MCF 10A (cell line): ENCODE measurements at regions not wholly inside any gene's neighbourhood (a gene's known extent, or its start where the extent isn't known, plus 50 kb on each side); places are given as distances from the start of the nearest gene placed in this dataset.

Experiments
- BruUV-seq: library from RNA; stranded (reverse); fragments of 400-500 nt; replicated peaks from 2 replicates; lab custom pipeline; 2021; lab: Mats Ljungman, UMichigan
- CTCF ChIA-PET: fragments of 300-600 bp; sonication (Branson Sonifier 250); formaldehyde crosslinking; extraction: SDS; loops from one replicate; lab custom pipeline; 2021; ENCODE audit warnings: antibody characterized with exemption, inconsistent platforms; lab: Yijun Ruan, JAX
- POLR2A ChIA-PET: fragments of 300-600, 350-650 bp; sonication (Branson Sonifier 250); formaldehyde crosslinking; extraction: SDS; loops from one replicate; lab custom pipeline; 2020; ENCODE audit warnings: antibody characterized with exemption, inconsistent platforms; lab: Yijun Ruan, JAX
- DNase-seq: peaks from one replicate; pipeline ENCODE4 v3.0.0-alpha.2; 2018; ENCODE audit not compliant: unreplicated experiment
- H3K27ac Mint-ChIP-seq: one replicate; pipeline ENCODE4 v1.8.0; 2022; ENCODE audit warnings: mild to moderate bottlenecking, low read depth, mixed read lengths; ENCODE audit not compliant: unreplicated experiment
- H3K27me3 Mint-ChIP-seq: one replicate; pipeline ENCODE4 v1.8.0; 2022; ENCODE audit warnings: mixed read lengths; ENCODE audit not compliant: insufficient read depth, unreplicated experiment
- H3K36me3 Mint-ChIP-seq: one replicate; pipeline ENCODE4 v1.8.0; 2022; ENCODE audit warnings: mild to moderate bottlenecking, moderate library complexity, mixed read lengths; ENCODE audit not compliant: insufficient read depth, unreplicated experiment
- H3K4me1 Mint-ChIP-seq: one replicate; pipeline ENCODE4 v1.8.0; 2022; ENCODE audit warnings: mixed read lengths; ENCODE audit not compliant: insufficient read depth, unreplicated experiment
- H3K4me3 Mint-ChIP-seq: one replicate; pipeline ENCODE4 v1.8.0; 2022; ENCODE audit warnings: mild to moderate bottlenecking, moderate library complexity, mixed read lengths; ENCODE audit not compliant: unreplicated experiment
- H3K9me3 Mint-ChIP-seq: one replicate; pipeline ENCODE4 v1.8.0; 2022; ENCODE audit warnings: mixed read lengths; ENCODE audit not compliant: unreplicated experiment
- intact Hi-C: fragments of 100-400 bp; cut with micrococcal nuclease; formaldehyde crosslinking; loops from 2 replicates; pipeline ENCODE4 v1.14.1; 2022
- TF ChIP-seq, protein P1 (sequence below): fragments of 200-600 bp; IDR thresholded peaks from one replicate; pipeline ENCODE4 v1.8.0; 2022; ENCODE audit warnings: antibody characterized with exemption, mild to moderate bottlenecking; ENCODE audit not compliant: unreplicated experiment

DNA sequence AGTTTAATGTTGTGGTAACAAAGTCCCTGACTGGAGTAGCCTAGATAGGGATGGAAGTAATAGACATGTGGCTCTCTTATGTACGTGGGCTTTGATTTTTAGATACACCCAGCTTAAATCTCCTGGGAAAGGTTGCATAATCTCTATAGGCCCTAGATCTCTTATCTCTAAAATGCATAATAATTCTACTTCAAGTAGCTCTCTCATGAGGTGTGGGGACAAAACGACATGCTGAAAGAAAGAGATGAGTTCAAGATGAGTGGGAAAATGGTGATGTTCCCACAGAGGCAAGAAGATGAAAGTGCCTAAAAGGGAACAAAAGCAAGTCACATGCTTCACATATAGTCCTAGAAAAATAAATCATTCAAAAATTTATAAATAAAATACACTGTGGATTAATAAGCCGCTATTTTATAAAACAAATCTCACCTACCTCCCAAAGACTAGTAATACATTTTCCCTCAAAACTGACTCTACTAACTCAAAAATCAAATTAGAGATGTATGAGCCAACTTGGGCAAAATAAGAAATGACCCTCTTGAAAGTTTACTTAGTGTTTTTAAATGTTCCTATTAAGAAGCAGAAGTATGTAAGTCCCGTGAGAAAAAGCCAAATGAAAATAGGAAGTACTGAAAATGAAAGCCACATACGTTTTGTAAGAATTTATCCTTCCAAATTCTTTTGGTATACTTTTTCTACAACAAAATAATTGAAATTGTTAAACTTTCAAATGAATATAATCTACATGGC, 148.2 kb upstream of the ITGA4 start:
- Mint-ChIP-seq H3K4me3 (no peak overlapping the region), H3K9me3 (no peaks in the 10 kb centered on the region)

DNA sequence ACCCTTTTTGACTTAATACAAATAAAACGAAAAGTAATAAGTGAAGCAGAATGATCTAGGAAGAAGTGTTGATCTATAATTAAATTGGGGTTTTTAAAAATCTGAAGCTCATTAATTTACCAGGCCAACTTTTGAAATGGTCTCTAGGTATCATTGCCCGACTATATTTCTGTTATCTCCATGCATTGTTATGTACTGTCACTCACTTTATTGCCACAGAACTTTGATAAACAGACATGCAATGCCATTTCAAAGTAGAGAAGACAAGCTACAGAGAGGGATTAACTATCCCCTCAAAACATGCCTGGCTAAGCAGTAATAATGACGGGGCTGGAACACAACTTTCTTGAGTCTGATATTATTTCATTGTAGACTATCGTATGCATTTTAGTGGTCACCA, 147.6 kb upstream of the ITGA4 start:
- no peaks in the 10 kb centered on the region for H3K27me3 Mint-ChIP-seq
- peaks cover 7% of the 10 kb centered on the region for H3K4me1 Mint-ChIP-seq
- no peak for DNase-seq
- TF ChIP-seq, protein P1, sequence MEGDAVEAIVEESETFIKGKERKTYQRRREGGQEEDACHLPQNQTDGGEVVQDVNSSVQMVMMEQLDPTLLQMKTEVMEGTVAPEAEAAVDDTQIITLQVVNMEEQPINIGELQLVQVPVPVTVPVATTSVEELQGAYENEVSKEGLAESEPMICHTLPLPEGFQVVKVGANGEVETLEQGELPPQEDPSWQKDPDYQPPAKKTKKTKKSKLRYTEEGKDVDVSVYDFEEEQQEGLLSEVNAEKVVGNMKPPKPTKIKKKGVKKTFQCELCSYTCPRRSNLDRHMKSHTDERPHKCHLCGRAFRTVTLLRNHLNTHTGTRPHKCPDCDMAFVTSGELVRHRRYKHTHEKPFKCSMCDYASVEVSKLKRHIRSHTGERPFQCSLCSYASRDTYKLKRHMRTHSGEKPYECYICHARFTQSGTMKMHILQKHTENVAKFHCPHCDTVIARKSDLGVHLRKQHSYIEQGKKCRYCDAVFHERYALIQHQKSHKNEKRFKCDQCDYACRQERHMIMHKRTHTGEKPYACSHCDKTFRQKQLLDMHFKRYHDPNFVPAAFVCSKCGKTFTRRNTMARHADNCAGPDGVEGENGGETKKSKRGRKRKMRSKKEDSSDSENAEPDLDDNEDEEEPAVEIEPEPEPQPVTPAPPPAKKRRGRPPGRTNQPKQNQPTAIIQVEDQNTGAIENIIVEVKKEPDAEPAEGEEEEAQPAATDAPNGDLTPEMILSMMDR, result no peak
- intact Hi-C loops, result no loop called here
- H3K9me3 Mint-ChIP-seq, result no peaks in the 10 kb centered on the region
- no TSS peak for BruUV-seq
- CTCF ChIA-PET, result no interaction called here
- H3K27ac Mint-ChIP-seq, result no peak overlapping the region
- H3K4me3 Mint-ChIP-seq, result no peak overlapping the region
- POLR2A ChIA-PET, result no interaction called here
- H3K36me3 Mint-ChIP-seq, result no peaks in the 10 kb centered on the region

More for the DNA sequence above, 148.2 kb upstream of the ITGA4 start:
- POLR2A ChIA-PET, result no interaction called here
- CTCF ChIA-PET, result interaction anchor here (1.5 kb wide), 1 partner anchor 12 kb away, joined by 5 read pairs; no protein-coding TSS in a partner anchor
- BruUV-seq, result no TSS peak
- TF ChIP-seq, protein P1, result no peak
- intact Hi-C loops, result no loop called here
- Mint-ChIP-seq H3K27me3 (no peaks in the 10 kb centered on the region), H3K27ac (no peak overlapping the region), H3K36me3 (no peaks in the 10 kb centered on the region), H3K4me1 (peaks cover 7% of the 10 kb centered on the region)
- DNase-seq, result no peak

DNA sequence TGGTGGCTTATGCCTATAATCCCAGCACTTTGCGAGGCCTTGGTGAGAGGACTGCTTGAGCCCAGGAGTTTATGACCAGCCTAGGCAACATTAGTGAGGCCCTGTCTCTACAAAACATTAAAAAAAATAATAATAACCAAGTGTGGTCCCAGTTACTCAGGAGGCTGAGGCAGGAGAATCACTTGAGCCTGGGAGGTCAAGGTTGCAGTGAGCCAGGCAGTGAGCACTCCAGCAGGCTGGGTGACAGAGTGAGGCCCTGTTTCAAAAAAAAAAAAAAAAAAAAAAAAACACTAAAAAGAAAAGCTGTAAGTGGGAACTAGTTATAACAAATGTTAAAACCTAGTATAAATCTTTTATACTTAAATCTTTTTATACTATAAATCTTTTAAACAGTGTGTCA, 146.2 kb upstream of the ITGA4 start:
- ChIA-PET CTCF (no interaction called here), POLR2A (interaction anchor here (0.6 kb wide), 1 partner anchor 11 kb away, joined by 3 read pairs; no protein-coding TSS in a partner anchor)
- no peaks in the 10 kb centered on the region for H3K9me3 Mint-ChIP-seq
- no peak for DNase-seq
- no peaks in the 10 kb centered on the region for H3K27me3 Mint-ChIP-seq
- no peak overlapping the region for H3K4me3 Mint-ChIP-seq
- H3K4me1 Mint-ChIP-seq, result peaks cover 7% of the 10 kb centered on the region
- TF ChIP-seq, protein P1, result no peak
- BruUV-seq, result no TSS peak
- intact Hi-C loops, result no loop called here
- no peak overlapping the region for H3K27ac Mint-ChIP-seq
- no peaks in the 10 kb centered on the region for H3K36me3 Mint-ChIP-seq

DNA sequence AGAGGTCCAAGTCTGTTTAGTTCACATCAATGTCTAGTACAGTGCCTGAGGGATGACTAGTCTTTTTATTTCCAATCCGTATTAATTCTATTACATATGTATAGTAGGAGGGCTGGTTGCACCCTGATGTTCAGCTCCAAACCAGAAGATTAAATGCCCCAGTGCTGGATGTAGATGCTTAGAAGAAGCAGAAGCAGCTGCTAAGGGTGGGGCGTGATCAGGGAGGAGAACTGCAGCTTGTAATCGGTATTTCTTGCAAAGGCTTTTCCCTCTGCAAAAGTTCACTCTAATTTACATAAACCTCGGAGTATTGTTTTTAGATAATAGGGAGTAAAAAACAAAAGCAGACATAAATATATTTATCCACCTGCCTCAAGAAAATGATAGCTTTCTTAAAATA, 145.3 kb upstream of the ITGA4 start:
- intact Hi-C loops, result no loop called here
- peaks cover under 1% of the 10 kb centered on the region for H3K4me1 Mint-ChIP-seq
- POLR2A ChIA-PET, result no interaction called here
- H3K27me3 Mint-ChIP-seq, result no peaks in the 10 kb centered on the region
- H3K27ac Mint-ChIP-seq, result no peak overlapping the region
- CTCF ChIA-PET, result interaction anchor here (0.5 to 1.3 kb wide), 2 partner anchors 10 to 16 kb away, joined by 3 to 7 read pairs; no protein-coding TSS in a partner anchor
- BruUV-seq, result no TSS peak
- H3K9me3 Mint-ChIP-seq, result no peaks in the 10 kb centered on the region
- no peak for DNase-seq
- H3K36me3 Mint-ChIP-seq, result no peaks in the 10 kb centered on the region
- H3K4me3 Mint-ChIP-seq, result no peak overlapping the region
- TF ChIP-seq, protein P1, result no peak
